ENCODE measurements at regions not wholly inside any gene's neighbourhood (a gene's known extent, or its start where the extent isn't known, plus 50 kb on each side); places are given as distances from the start of the nearest gene placed in this dataset.

- Histone ChIP-seq H3K27ac (ENCODE audit: low read depth in 1 of 3, low read length in 2 of 3) (peak overlapping the region in 1 of 3 donors; percentile 17), H3K9me3 (ENCODE audit: control insufficient read depth in 2 of 2, insufficient read depth in 1 of 2, low read depth in 1 of 2, low read length in 1 of 2) (no peaks in the 10 kb centered on the region), H3K4me1 (ENCODE audit: control insufficient read depth in 3 of 3, insufficient read depth in 2 of 3, low read depth in 1 of 3, low read length in 2 of 3) (peaks cover 0 to 33% (median 6%) of the 10 kb centered on the region in 3 donors), H3K4me3 (ENCODE audit: low read depth in 1 of 3, low read length in 3 of 3) (no peak overlapping the region), H3K27me3 (ENCODE audit: control insufficient read depth in 3 of 3, insufficient read depth in 3 of 3, low read length in 3 of 3) (no peaks in the 10 kb centered on the region), H3K36me3 (ENCODE audit: control insufficient read depth in 3 of 3, insufficient read depth in 2 of 3, low read depth in 1 of 3, low read length in 3 of 3) (no peaks in the 10 kb centered on the region)
- WGBS, 3 donors = 63 to 76% (median 68%) methylated on average over 5 of the region's 5 CpGs
- peak in 1 of 2 donors; percentile 53 for DNase-seq
- no peak for FAIRE-seq
These were observed 233.1 kb upstream of the ZNF217 start for GRCh38 chr20:53826597-53827291.

DNA sequence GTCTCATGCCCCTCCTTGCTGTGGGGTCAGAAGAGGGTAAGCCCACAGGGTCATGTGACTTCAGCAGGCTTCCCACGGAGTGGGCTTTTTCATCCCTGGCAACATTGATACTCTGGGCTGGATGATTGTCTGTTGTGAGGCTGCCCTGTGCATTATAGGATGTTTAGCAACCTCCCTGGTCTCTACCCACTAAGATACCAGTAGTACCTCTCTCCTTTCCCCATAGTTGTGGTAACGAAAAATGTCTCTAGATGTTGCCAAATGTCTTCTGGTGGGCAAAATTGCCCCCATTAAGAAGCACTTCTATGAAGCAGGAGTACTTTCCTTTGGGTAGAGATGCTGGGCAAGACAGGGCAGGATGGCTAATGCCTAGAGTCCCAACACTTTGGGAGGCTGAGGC lies 232.5 kb upstream of the ZNF217 start:
- H3K27me3 ChIP-seq (ENCODE audit: control insufficient read depth in 3 of 3, insufficient read depth in 3 of 3, low read length in 3 of 3) = no peaks in the 10 kb centered on the region
- no peaks in the 10 kb centered on the region for H3K9me3 ChIP-seq (ENCODE audit: control insufficient read depth in 2 of 2, insufficient read depth in 1 of 2, low read depth in 1 of 2, low read length in 1 of 2)
- WGBS, 3 donors = 77 to 88% (median 88%) methylated on average over 2 of the region's 2 CpGs
- no peak overlapping the region for H3K4me3 ChIP-seq (ENCODE audit: low read depth in 1 of 3, low read length in 3 of 3)
- no peak for DNase-seq
- H3K27ac ChIP-seq (ENCODE audit: low read depth in 1 of 3, low read length in 2 of 3) = no peak overlapping the region
- no peaks in the 10 kb centered on the region for H3K36me3 ChIP-seq (ENCODE audit: control insufficient read depth in 3 of 3, insufficient read depth in 2 of 3, low read depth in 1 of 3, low read length in 3 of 3)
- peaks cover 0 to 33% (median 6%) of the 10 kb centered on the region in 3 donors for H3K4me1 ChIP-seq (ENCODE audit: control insufficient read depth in 3 of 3, insufficient read depth in 2 of 3, low read depth in 1 of 3, low read length in 2 of 3)
- FAIRE-seq = no peak

DNA sequence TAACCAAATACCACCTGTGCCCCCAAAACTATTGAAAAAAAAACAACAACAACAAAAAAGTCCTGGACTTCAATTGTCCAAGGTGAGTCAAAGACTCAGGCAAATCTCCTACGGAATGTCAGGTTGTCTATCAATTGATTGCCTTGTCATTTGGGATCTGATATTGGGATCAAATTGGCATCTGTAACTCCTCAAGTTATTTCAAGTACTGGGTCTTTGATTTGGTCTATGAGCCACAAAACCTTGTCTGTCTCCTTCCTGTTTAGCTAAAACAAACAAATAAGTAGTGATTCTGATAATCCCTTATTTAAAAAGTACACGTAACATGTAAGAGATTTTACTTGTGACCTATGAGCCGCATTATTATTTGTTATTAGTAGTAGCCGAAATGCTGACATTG lies 231.6 kb upstream of the ZNF217 start:
- no peaks in the 10 kb centered on the region for H3K36me3 ChIP-seq (ENCODE audit: control insufficient read depth in 3 of 3, insufficient read depth in 2 of 3, low read depth in 1 of 3, low read length in 3 of 3)
- H3K4me3 ChIP-seq (ENCODE audit: low read depth in 1 of 3, low read length in 3 of 3) = no peak overlapping the region
- H3K27me3 ChIP-seq (ENCODE audit: control insufficient read depth in 3 of 3, insufficient read depth in 3 of 3, low read length in 3 of 3) = no peaks in the 10 kb centered on the region
- DNase-seq (no peak), FAIRE-seq (no peak)
- H3K4me1 ChIP-seq (ENCODE audit: control insufficient read depth in 3 of 3, insufficient read depth in 2 of 3, low read depth in 1 of 3, low read length in 2 of 3) = peaks cover 0 to 29% (median 5%) of the 10 kb centered on the region in 3 donors
- WGBS, 3 donors = 76 to 86% (median 80%) methylated on average over 4 of the region's 4 CpGs
- H3K9me3 ChIP-seq (ENCODE audit: control insufficient read depth in 2 of 2, insufficient read depth in 1 of 2, low read depth in 1 of 2, low read length in 1 of 2) = no peaks in the 10 kb centered on the region
- no peak overlapping the region for H3K27ac ChIP-seq (ENCODE audit: low read depth in 1 of 3, low read length in 2 of 3)

- H3K9me3 ChIP-seq (ENCODE audit: control insufficient read depth in 2 of 2, insufficient read depth in 1 of 2, low read depth in 1 of 2, low read length in 1 of 2) = peaks cover 0 to 3% of the 10 kb centered on the region in 2 donors
- H3K27me3 ChIP-seq (ENCODE audit: control insufficient read depth in 3 of 3, insufficient read depth in 3 of 3, low read length in 3 of 3) = no peaks in the 10 kb centered on the region
- DNase-seq (no peak), FAIRE-seq (no peak)
- H3K27ac ChIP-seq (ENCODE audit: low read depth in 1 of 3, low read length in 2 of 3) = no peak overlapping the region
- 68 to 95% (median 80%) methylated on average over 4 of the region's 4 CpGs for WGBS, 3 donors
- H3K4me1 ChIP-seq (ENCODE audit: control insufficient read depth in 3 of 3, insufficient read depth in 2 of 3, low read depth in 1 of 3, low read length in 2 of 3) = peaks cover 0 to 26% (median 2%) of the 10 kb centered on the region in 3 donors
- H3K4me3 ChIP-seq (ENCODE audit: low read depth in 1 of 3, low read length in 3 of 3) = no peak overlapping the region
- no peaks in the 10 kb centered on the region for H3K36me3 ChIP-seq (ENCODE audit: control insufficient read depth in 3 of 3, insufficient read depth in 2 of 3, low read depth in 1 of 3, low read length in 3 of 3)
These were observed 231.1 kb upstream of the ZNF217 start for GRCh38 chr20:53824779-53825178.

GRCh38 chr20:53823121-53823764 lies 229.6 kb upstream of the ZNF217 start:
- H3K9me3 ChIP-seq (ENCODE audit: control insufficient read depth in 2 of 2, insufficient read depth in 1 of 2, low read depth in 1 of 2, low read length in 1 of 2) = peaks cover 0 to 7% of the 10 kb centered on the region in 2 donors
- WGBS, 3 donors = 77 to 89% (median 87%) methylated on average over 6 of the region's 6 CpGs
- H3K4me3 ChIP-seq (ENCODE audit: low read depth in 1 of 3, low read length in 3 of 3) = no peak overlapping the region
- no peaks in the 10 kb centered on the region for H3K36me3 ChIP-seq (ENCODE audit: control insufficient read depth in 3 of 3, insufficient read depth in 2 of 3, low read depth in 1 of 3, low read length in 3 of 3)
- DNase-seq (no peak), FAIRE-seq (no peak)
- peaks cover 0 to 14% (median 0%) of the 10 kb centered on the region in 3 donors for H3K4me1 ChIP-seq (ENCODE audit: control insufficient read depth in 3 of 3, insufficient read depth in 2 of 3, low read depth in 1 of 3, low read length in 2 of 3)
- H3K27me3 ChIP-seq (ENCODE audit: control insufficient read depth in 3 of 3, insufficient read depth in 3 of 3, low read length in 3 of 3) = no peaks in the 10 kb centered on the region
- no peak overlapping the region for H3K27ac ChIP-seq (ENCODE audit: low read depth in 1 of 3, low read length in 2 of 3)

DNA sequence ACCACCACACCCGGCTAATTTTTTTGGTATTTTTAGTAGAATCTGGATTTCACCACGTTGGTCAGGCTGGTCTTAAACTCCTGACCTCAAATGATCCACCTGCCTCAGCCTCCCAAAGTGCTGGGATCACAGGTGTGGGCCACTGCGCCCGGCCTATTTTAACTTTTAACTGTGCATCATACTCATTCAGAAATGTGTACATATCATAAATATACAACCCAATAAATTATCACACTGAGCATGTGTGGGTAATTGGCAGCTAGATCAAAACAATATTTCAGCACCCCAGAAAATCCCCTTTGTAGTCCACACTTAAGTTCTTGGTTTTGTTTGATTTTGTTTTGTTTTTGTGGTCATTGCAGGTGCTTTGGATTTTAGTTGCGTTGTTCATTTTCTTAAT lies 228.9 kb upstream of the ZNF217 start:
- no peak overlapping the region for H3K27ac ChIP-seq (ENCODE audit: low read depth in 1 of 3, low read length in 2 of 3)
- DNase-seq = no peak
- H3K4me3 ChIP-seq (ENCODE audit: low read depth in 1 of 3, low read length in 3 of 3) = no peak overlapping the region
- peaks cover 0 to 9% (median 0%) of the 10 kb centered on the region in 3 donors for H3K4me1 ChIP-seq (ENCODE audit: control insufficient read depth in 3 of 3, insufficient read depth in 2 of 3, low read depth in 1 of 3, low read length in 2 of 3)
- peaks cover 0 to 7% of the 10 kb centered on the region in 2 donors for H3K9me3 ChIP-seq (ENCODE audit: control insufficient read depth in 2 of 2, insufficient read depth in 1 of 2, low read depth in 1 of 2, low read length in 1 of 2)
- 89 to 93% (median 92%) methylated on average over 5 of the region's 5 CpGs for WGBS, 3 donors
- no peak for FAIRE-seq
- no peaks in the 10 kb centered on the region for H3K36me3 ChIP-seq (ENCODE audit: control insufficient read depth in 3 of 3, insufficient read depth in 2 of 3, low read depth in 1 of 3, low read length in 3 of 3)
- no peaks in the 10 kb centered on the region for H3K27me3 ChIP-seq (ENCODE audit: control insufficient read depth in 3 of 3, insufficient read depth in 3 of 3, low read length in 3 of 3)

DNA sequence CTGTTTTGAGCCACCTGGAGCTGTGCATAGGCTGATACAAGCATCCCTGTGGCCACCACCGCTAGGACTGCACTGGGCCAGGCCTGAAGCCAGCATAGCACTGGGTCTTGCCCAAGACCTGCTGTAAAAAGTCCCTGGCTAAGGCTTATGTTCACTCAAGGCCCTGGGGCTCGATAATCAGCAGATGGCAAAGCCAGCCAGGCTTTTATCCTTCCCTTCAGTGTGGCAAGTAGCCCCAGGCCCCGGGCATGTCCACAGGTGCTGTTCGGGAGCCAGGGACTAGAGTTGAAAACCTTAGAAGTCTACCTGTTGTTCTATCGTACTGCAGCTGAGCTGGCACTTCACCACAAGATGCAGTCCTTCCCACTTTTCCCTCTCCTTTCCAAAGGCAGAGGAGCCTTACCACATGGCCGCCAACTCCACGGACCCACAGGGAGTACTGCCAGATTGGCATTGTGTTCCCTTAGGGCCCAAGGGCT lies 226.4 kb upstream of the ZNF217 start:
- peaks cover 0 to 7% of the 10 kb centered on the region in 2 donors for H3K9me3 ChIP-seq (ENCODE audit: control insufficient read depth in 2 of 2, insufficient read depth in 1 of 2, low read depth in 1 of 2, low read length in 1 of 2)
- WGBS, 3 donors = 84 to 93% (median 89%) methylated on average over 7 of the region's 7 CpGs
- H3K4me1 ChIP-seq (ENCODE audit: control insufficient read depth in 3 of 3, insufficient read depth in 2 of 3, low read depth in 1 of 3, low read length in 2 of 3) = no peaks in the 10 kb centered on the region
- H3K4me3 ChIP-seq (ENCODE audit: low read depth in 1 of 3, low read length in 3 of 3) = no peak overlapping the region
- no peaks in the 10 kb centered on the region for H3K36me3 ChIP-seq (ENCODE audit: control insufficient read depth in 3 of 3, insufficient read depth in 2 of 3, low read depth in 1 of 3, low read length in 3 of 3)
- H3K27ac ChIP-seq (ENCODE audit: low read depth in 1 of 3, low read length in 2 of 3) = no peak overlapping the region
- no peaks in the 10 kb centered on the region for H3K27me3 ChIP-seq (ENCODE audit: control insufficient read depth in 3 of 3, insufficient read depth in 3 of 3, low read length in 3 of 3)
- DNase-seq = no peak
- FAIRE-seq = no peak

DNA sequence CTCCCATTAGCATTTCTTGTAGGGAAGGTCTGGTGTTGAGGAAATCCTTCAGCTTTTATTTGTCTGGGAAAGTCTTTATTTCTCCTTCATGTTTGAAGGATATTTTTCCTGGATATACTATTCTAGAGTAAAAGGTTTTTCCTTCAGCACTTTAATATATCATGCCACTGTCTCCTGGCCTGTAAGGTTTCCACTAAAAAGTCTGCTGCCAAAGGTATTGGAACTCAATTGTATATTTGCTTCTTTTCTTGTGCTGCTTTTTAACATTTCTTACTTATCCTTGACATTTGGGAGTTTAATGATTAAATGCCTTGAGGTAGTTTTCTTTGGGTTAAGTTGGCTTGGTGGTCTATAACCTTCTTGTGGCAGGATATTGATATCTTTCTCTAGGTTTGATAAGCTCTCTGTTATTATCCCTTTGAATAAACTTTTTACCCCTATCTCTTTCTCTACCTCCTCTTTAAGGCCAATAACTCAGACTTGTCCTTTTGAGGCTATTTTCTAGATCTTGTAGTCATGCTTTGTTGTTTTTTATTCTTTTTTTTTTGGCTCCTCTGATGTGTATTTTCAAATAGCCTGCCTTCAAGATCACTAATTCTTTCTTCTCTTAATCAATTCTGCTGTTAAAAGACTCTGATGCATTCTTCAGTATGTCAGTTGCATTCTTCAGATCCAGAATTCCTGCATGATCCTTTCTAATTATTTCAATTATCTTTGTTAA lies 225.0 kb upstream of the ZNF217 start:
- DNase-seq = no peak

More for the DNA sequence above, 225.0 kb upstream of the ZNF217 start:
- FAIRE-seq = no peak
- no peaks in the 10 kb centered on the region for H3K36me3 ChIP-seq (ENCODE audit: control insufficient read depth in 3 of 3, insufficient read depth in 2 of 3, low read depth in 1 of 3, low read length in 3 of 3)
- H3K4me3 ChIP-seq (ENCODE audit: low read depth in 1 of 3, low read length in 3 of 3) = no peak overlapping the region
- no peak overlapping the region for H3K27ac ChIP-seq (ENCODE audit: low read depth in 1 of 3, low read length in 2 of 3)
- H3K9me3 ChIP-seq (ENCODE audit: control insufficient read depth in 2 of 2, insufficient read depth in 1 of 2, low read depth in 1 of 2, low read length in 1 of 2) = peaks cover 0 to 7% of the 10 kb centered on the region in 2 donors
- no peaks in the 10 kb centered on the region for H3K27me3 ChIP-seq (ENCODE audit: control insufficient read depth in 3 of 3, insufficient read depth in 3 of 3, low read length in 3 of 3)
- no peaks in the 10 kb centered on the region for H3K4me1 ChIP-seq (ENCODE audit: control insufficient read depth in 3 of 3, insufficient read depth in 2 of 3, low read depth in 1 of 3, low read length in 2 of 3)
